ENCODE measurements at regions not wholly inside any gene's neighbourhood (a gene's known extent, or its start where the extent isn't known, plus 50 kb on each side); places are given as distances from the start of the nearest gene placed in this dataset.

DNA sequence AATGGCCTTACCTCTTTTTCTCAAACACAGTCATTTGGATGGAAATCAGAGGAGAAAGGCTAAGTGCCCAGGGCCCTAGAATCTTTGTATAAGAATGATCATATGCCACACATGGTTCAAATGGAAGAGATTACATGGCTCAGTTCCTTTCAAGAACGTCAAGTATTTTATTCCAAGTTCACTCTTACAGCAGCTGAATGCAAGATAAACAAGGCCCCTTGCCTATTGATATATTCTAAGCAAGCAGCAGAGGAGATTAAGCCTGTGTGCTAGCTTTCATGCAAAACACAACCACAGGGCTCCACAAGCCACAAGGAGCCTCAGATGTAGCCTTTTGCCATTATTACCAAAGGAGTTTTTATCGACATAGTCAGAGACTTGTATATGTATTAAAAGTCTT lies 55.3 kb upstream of the SLCO6A1 start:
- TF ChIP-seq POLR2AphosphoS5 (IDR thresholded peaks at IDR 0.05; ENCODE audit: low read depth, low read length) (no peak), BRCA1 (IDR thresholded peaks at IDR 0.05; ENCODE audit: low read depth, low read length) (no peak)
- TF ChIP-seq, protein P1, sequence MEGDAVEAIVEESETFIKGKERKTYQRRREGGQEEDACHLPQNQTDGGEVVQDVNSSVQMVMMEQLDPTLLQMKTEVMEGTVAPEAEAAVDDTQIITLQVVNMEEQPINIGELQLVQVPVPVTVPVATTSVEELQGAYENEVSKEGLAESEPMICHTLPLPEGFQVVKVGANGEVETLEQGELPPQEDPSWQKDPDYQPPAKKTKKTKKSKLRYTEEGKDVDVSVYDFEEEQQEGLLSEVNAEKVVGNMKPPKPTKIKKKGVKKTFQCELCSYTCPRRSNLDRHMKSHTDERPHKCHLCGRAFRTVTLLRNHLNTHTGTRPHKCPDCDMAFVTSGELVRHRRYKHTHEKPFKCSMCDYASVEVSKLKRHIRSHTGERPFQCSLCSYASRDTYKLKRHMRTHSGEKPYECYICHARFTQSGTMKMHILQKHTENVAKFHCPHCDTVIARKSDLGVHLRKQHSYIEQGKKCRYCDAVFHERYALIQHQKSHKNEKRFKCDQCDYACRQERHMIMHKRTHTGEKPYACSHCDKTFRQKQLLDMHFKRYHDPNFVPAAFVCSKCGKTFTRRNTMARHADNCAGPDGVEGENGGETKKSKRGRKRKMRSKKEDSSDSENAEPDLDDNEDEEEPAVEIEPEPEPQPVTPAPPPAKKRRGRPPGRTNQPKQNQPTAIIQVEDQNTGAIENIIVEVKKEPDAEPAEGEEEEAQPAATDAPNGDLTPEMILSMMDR (IDR thresholded peaks at IDR 0.05; ENCODE audit: control extremely low read depth in 1 of 3, insufficient read depth in 1 of 3, low read depth in 1 of 3, low read length in 3 of 3), result no peak
